HepG2 (cell line): ENCODE measurements at regions not wholly inside any gene's neighbourhood (a gene's known extent, or its start where the extent isn't known, plus 50 kb on each side); places are given as distances from the start of the nearest gene placed in this dataset.
A peak's percentile ranks its signal among the peaks of the same experiment; 100 is the strongest.

ENCODE experiments used
- ATAC-seq: fragments of 200-7000 bp; cut with Tn5 transposase; 3 replicates; pipeline ENCODE4 v1.9.1; 2020; ENCODE audit warnings: mild to moderate bottlenecking, moderate library complexity
- BruUV-seq: library from RNA; stranded (reverse); fragments of 400-500 nt; replicated peaks from 2 replicates; lab custom pipeline; 2021; lab: Mats Ljungman, UMichigan
- CTCF ChIA-PET: fragments of 300-600 bp; formaldehyde crosslinking; extraction: SDS; loops from one replicate; lab custom pipeline; 2021; ENCODE audit warnings: low total read pairs, inconsistent platforms, low intra/inter-chr PET ratio; lab: Yijun Ruan, JAX
- POLR2A ChIA-PET: fragments of 350-600 bp; sonication (Branson Sonifier 250); formaldehyde crosslinking; loops from one replicate; lab custom pipeline; 2020; ENCODE audit warnings: antibody characterized with exemption, inconsistent platforms; lab: Yijun Ruan, JAX
- DNase-seq: peaks from one replicate; pipeline ENCODE4 v3.0.0-alpha.2; 2015; ENCODE audit warnings: low spot score
- FAIRE-seq: peaks from 3 replicates; lab custom pipeline; 2011; peaks lifted over from hg19 to GRCh38; lab: Jason Lieb, UNC
- H2AFZ ChIP-seq: one replicate; pipeline ENCODE4 v1.6.1; 2011; ENCODE audit warnings: low read length, inconsistent platforms
- H3K27ac ChIP-seq: fragments of 300-600 bp; 3 replicates; pipeline ENCODE4 v1.8.0; 2011; ENCODE audit warnings: mixed run types, mild to moderate bottlenecking, mixed read lengths, low read length, inconsistent platforms; ENCODE audit not compliant: insufficient read depth; ENCODE audit errors: extremely low read length
- H3K27me3 ChIP-seq, 2 experiments: fragments of 200-600 bp in 1 of 2; 2 replicates in 1 of 2; 3 replicates in 1 of 2; pipeline versions ENCODE4 v1.6.0 to v1.8.0; 2011; ENCODE audit warnings: low read length in 2 of 2, mild to moderate bottlenecking in 2 of 2, moderate library complexity in 2 of 2, inconsistent platforms in 1 of 2; ENCODE audit not compliant: insufficient read depth in 2 of 2, control insufficient read depth in 1 of 2
- H3K36me3 ChIP-seq, 2 experiments: fragments of 200-600 bp in 1 of 2; replicated peaks in 1 of 2; 2 replicates in 1 of 2; 3 replicates in 1 of 2; pipeline versions ENCODE4 v1.5.1 to v1.8.0; 2011; ENCODE audit warnings: low read length in 2 of 2, inconsistent platforms in 1 of 2; ENCODE audit not compliant: insufficient read depth in 2 of 2, control insufficient read depth in 1 of 2
- H3K4me1 ChIP-seq: 2 replicates; pipeline ENCODE4 v1.5.1; 2012; ENCODE audit warnings: low read length, inconsistent platforms; ENCODE audit not compliant: insufficient read depth
- H3K4me2 ChIP-seq: 2 replicates; pipeline ENCODE4 v1.6.0; 2011; ENCODE audit warnings: low read depth, low read length, inconsistent platforms
- H3K4me3 ChIP-seq, 3 experiments: fragments of 200-600 bp in 1 of 3; sonication (generic), shearing (Covaris generic) in 1 of 3; replicated peaks in 1 of 3; 2 replicates each; pipeline ENCODE4 v1.5.1; 2011 to 2016; ENCODE audit warnings: low read length in 3 of 3, inconsistent platforms in 2 of 3, low read depth in 2 of 3, mild to moderate bottlenecking in 2 of 3, control low read depth in 1 of 3, mixed read lengths in 1 of 3; ENCODE audit not compliant: insufficient read depth in 1 of 3
- H3K79me2 ChIP-seq: one replicate; pipeline ENCODE4 v1.6.1; 2011; ENCODE audit warnings: low read length, inconsistent platforms; ENCODE audit not compliant: insufficient read depth
- H3K9ac ChIP-seq: 2 replicates; pipeline ENCODE4 v1.6.0; 2011; ENCODE audit warnings: mild to moderate bottlenecking, low read depth, low read length, inconsistent platforms; ENCODE audit not compliant: insufficient read depth
- H3K9me3 ChIP-seq: 2 replicates; pipeline ENCODE4 v1.5.1; 2012; ENCODE audit warnings: mild to moderate bottlenecking, low read length
- H4K20me1 ChIP-seq: 2 replicates; pipeline ENCODE4 v1.6.0; 2011; ENCODE audit warnings: inconsistent platforms, mild to moderate bottlenecking, low read length, moderate library complexity; ENCODE audit not compliant: insufficient read depth
- ARHGAP35 ChIP-seq: sonication (generic); formaldehyde crosslinking; IDR thresholded peaks from 2 replicates; pipeline ENCODE4 v1.9.0; 2022; ENCODE audit warnings: mild to moderate bottlenecking, inconsistent platforms, moderate library complexity, missing genetic modification reagents, borderline replicate concordance
- DNMT1 ChIP-seq: sonication (generic); formaldehyde crosslinking; IDR thresholded peaks from 2 replicates; pipeline ENCODE4 v1.5.1; 2020; ENCODE audit warnings: mild to moderate bottlenecking, missing genetic modification reagents
- FOXA3 ChIP-seq: IDR thresholded peaks from 2 replicates; pipeline ENCODE4 v1.6.1; 2016; ENCODE audit warnings: missing genetic modification reagents, missing compliant biosample characterization
- RFX3 ChIP-seq: IDR thresholded peaks from 2 replicates; pipeline ENCODE4 v1.6.1; 2016; ENCODE audit warnings: missing biosample characterization, missing genetic modification reagents
- ZNF33B ChIP-seq: sonication (generic); formaldehyde crosslinking; IDR thresholded peaks from 2 replicates; pipeline ENCODE4 v1.5.1; 2020; ENCODE audit warnings: mild to moderate bottlenecking, missing genetic modification reagents
- ZNF644 ChIP-seq: IDR thresholded peaks from 2 replicates; pipeline ENCODE4 v1.6.1; 2016; ENCODE audit warnings: low read depth
- WGBS: methylation state at CpG from one replicate; pipeline ENCODE4 v1.1.6; 2017; ENCODE audit warnings: low lambda C conversion rate; 5-methylcytosine and 5-hydroxymethylcytosine counted together
- in situ Hi-C: cut with HindIII; loops from 2 replicates; pipeline ENCODE4 v1.10.0; 2017; ENCODE audit warnings: low pct_unique_long_range_greater_than_20kb; ENCODE audit not compliant: extremely low pct_ligation_motif_present
- intact Hi-C: fragments of 100-400 bp; cut with micrococcal nuclease; formaldehyde crosslinking; loops from one replicate; pipeline ENCODE4 v1.10.0; 2022; ENCODE audit not compliant: unreplicated experiment
- TF ChIP-seq, protein P1 (sequence below): sonication (generic); formaldehyde crosslinking; IDR thresholded peaks from 2 replicates; pipeline ENCODE4 v1.5.0; 2020; ENCODE audit warnings: mild to moderate bottlenecking, missing genetic modification reagents, borderline replicate concordance

DNA sequence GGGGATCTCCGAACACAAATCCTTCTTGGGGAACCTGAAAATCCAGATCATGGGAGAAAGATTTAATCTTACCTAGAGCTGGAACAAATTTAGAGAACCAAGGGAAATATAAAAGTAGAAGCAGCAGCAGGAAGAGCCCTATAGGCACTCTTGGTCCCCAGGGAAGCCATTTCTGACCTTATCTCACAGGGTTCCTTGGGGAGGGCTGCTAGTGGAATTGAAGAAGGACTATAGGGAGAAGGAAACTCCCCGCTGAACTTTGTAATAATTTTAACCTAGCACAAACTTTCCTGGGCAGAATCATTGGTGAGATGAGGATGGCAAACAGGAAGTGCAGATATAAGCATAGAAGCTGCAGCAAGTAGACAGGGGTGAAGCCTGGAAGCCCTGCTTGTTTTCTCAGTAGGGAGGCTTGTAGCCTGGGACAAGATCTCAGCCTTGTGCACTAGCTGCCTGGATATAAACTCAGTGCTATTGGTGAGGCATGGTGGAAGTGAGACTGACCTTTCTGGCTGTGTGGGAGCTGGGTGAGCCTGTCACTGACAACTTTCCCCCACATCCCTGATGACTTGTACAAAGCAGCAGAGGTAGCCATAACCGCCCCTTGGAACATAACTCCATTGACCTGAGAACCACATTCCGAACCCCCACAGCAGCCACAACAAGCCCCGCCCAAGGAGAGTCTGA is 343.0 kb upstream of the TGFBR2 start:
- DNase-seq (no peak), ATAC-seq (no peak), FAIRE-seq (peak; percentile 8)
- H3K4me2 ChIP-seq: no peak overlapping the region
- H3K4me1 ChIP-seq: peaks cover 60% of the 10 kb centered on the region
- no peaks in the 10 kb centered on the region for H3K27me3 ChIP-seq
- 0 out of 2 replicates have a peak, but pooled peaks cover 3% of the 10 kb centered on the region for H3K9me3 ChIP-seq
- POLR2A ChIA-PET: interaction anchor here (1.4 kb wide), 1 partner anchor 25 kb away, joined by 4 read pairs; no protein-coding TSS in a partner anchor
- CTCF ChIA-PET: no interaction called here
- intact Hi-C loops: no loop called here
- H3K36me3 ChIP-seq: no peaks in the 10 kb centered on the region
- H3K79me2 ChIP-seq: no peaks in the 10 kb centered on the region
- peak overlapping the region; percentile 5 for H3K27ac ChIP-seq
- no peak overlapping the region for H3K9ac ChIP-seq
- no peaks in the 10 kb centered on the region for H4K20me1 ChIP-seq
- no TSS peak for BruUV-seq
- no peak overlapping the region for H3K4me3 ChIP-seq
- TF ChIP-seq FOXA3 (CRISPR knock-in tag) (0 out of 2 replicates have a peak, but pooled peaks have one; percentile 7), DNMT1 (CRISPR knock-in tag) (no peak)
- WGBS: 98% methylated on average over 2 of the region's 5 CpGs
- H2AFZ ChIP-seq: peak overlapping the region; percentile 37
- in situ Hi-C loops: no loop called here

DNA sequence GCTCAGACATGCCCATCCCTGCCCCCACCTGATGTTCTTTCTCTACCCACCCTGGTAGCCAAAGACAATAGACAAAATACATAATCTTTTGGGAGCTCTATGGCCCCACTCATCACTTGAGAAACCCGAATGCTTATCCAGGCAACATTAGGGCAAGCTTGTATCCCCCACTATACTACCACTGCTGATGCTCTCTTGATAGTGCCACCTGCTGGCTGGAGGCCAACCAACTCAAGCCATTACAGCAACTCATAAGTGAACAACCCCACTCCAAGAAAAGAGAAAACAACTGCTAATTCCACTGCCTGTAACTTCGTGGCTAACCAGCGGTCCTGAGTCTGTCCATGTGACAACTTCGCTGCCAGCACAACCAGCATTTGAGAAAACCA is 342.5 kb upstream of the TGFBR2 start:
- BruUV-seq: no TSS peak
- no peak overlapping the region for H3K27ac ChIP-seq
- no peak overlapping the region for H2AFZ ChIP-seq
- DNase-seq: no peak
- intact Hi-C loops: no loop called here
- H3K4me3 ChIP-seq: no peak overlapping the region
- no peak overlapping the region for H3K4me2 ChIP-seq
- no peaks in the 10 kb centered on the region for H3K27me3 ChIP-seq
- H4K20me1 ChIP-seq: no peaks in the 10 kb centered on the region
- ChIA-PET POLR2A (interaction anchor here (1.4 kb wide), 1 partner anchor 25 kb away, joined by 4 read pairs; no protein-coding TSS in a partner anchor), CTCF (no interaction called here)
- no peaks in the 10 kb centered on the region for H3K36me3 ChIP-seq
- in situ Hi-C loops: no loop called here
- 0 out of 2 replicates have a peak, but pooled peaks cover 3% of the 10 kb centered on the region for H3K9me3 ChIP-seq
- FAIRE-seq: no peak
- ATAC-seq: no peak
- no peak overlapping the region for H3K9ac ChIP-seq
- 98% methylated on average over 4 of the region's 4 CpGs for WGBS
- no peaks in the 10 kb centered on the region for H3K79me2 ChIP-seq
- peaks cover 60% of the 10 kb centered on the region for H3K4me1 ChIP-seq
- TF ChIP-seq ZNF644 (CRISPR knock-in tag) (peak; percentile 24; the same call in 1 of the 2 replicates), ZNF33B (CRISPR knock-in tag) (no peak), ARHGAP35 (CRISPR knock-in tag) (no peak), RFX3 (no peak)
- TF ChIP-seq, protein P1, sequence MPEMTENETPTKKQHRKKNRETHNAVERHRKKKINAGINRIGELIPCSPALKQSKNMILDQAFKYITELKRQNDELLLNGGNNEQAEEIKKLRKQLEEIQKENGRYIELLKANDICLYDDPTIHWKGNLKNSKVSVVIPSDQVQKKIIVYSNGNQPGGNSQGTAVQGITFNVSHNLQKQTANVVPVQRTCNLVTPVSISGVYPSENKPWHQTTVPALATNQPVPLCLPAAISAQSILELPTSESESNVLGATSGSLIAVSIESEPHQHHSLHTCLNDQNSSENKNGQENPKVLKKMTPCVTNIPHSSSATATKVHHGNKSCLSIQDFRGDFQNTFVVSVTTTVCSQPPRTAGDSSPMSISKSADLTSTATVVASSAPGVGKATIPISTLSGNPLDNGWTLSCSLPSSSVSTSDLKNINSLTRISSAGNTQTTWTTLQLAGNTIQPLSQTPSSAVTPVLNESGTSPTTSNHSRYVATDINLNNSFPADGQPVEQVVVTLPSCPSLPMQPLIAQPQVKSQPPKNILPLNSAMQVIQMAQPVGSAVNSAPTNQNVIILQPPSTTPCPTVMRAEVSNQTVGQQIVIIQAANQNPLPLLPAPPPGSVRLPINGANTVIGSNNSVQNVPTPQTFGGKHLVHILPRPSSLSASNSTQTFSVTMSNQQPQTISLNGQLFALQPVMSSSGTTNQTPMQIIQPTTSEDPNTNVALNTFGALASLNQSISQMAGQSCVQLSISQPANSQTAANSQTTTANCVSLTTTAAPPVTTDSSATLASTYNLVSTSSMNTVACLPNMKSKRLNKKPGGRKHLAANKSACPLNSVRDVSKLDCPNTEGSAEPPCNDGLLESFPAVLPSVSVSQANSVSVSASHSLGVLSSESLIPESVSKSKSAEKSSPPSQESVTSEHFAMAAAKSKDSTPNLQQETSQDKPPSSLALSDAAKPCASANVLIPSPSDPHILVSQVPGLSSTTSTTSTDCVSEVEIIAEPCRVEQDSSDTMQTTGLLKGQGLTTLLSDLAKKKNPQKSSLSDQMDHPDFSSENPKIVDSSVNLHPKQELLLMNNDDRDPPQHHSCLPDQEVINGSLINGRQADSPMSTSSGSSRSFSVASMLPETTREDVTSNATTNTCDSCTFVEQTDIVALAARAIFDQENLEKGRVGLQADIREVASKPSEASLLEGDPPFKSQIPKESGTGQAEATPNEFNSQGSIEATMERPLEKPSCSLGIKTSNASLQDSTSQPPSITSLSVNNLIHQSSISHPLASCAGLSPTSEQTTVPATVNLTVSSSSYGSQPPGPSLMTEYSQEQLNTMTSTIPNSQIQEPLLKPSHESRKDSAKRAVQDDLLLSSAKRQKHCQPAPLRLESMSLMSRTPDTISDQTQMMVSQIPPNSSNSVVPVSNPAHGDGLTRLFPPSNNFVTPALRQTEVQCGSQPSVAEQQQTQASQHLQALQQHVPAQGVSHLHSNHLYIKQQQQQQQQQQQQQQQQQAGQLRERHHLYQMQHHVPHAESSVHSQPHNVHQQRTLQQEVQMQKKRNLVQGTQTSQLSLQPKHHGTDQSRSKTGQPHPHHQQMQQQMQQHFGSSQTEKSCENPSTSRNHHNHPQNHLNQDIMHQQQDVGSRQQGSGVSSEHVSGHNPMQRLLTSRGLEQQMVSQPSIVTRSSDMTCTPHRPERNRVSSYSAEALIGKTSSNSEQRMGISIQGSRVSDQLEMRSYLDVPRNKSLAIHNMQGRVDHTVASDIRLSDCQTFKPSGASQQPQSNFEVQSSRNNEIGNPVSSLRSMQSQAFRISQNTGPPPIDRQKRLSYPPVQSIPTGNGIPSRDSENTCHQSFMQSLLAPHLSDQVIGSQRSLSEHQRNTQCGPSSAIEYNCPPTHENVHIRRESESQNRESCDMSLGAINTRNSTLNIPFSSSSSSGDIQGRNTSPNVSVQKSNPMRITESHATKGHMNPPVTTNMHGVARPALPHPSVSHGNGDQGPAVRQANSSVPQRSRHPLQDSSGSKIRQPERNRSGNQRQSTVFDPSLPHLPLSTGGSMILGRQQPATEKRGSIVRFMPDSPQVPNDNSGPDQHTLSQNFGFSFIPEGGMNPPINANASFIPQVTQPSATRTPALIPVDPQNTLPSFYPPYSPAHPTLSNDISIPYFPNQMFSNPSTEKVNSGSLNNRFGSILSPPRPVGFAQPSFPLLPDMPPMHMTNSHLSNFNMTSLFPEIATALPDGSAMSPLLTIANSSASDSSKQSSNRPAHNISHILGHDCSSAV (CRISPR knock-in tag): no peak
